ENCODE measurements at regions not wholly inside any gene's neighbourhood (a gene's known extent, or its start where the extent isn't known, plus 50 kb on each side); places are given as distances from the start of the nearest gene placed in this dataset.

DNA sequence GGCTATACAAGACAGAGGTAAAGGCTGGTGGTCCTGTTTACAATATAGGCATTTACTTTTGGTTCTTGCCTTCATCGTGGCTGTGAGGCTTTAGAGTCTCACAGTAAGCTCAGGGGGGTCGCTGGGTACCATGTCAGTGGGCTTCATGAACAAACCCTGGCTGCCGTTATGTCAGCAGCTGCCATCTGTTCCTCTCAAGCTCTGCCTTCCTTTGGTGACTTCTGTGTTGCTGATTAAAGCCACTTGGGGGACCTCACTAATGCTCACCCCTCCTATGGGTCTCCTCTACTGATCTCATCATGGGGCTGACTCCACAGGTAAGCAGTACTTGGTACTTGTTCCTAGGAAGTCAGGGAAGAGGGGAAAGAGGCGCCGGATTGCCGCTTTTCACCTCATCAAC, 268.7 kb downstream of the TTC6 start:
- ChIA-PET CTCF (interaction anchor here (1.4 kb wide), 1 partner anchor 11 kb away, joined by 3 read pairs; no protein-coding TSS in a partner anchor), POLR2A (no interaction called here)
- H3K36me3 ChIP-seq (ENCODE audit: control insufficient read depth in 2 of 2, insufficient read depth in 1 of 2, low read length in 2 of 2), result no peaks in the 10 kb centered on the region

DNA sequence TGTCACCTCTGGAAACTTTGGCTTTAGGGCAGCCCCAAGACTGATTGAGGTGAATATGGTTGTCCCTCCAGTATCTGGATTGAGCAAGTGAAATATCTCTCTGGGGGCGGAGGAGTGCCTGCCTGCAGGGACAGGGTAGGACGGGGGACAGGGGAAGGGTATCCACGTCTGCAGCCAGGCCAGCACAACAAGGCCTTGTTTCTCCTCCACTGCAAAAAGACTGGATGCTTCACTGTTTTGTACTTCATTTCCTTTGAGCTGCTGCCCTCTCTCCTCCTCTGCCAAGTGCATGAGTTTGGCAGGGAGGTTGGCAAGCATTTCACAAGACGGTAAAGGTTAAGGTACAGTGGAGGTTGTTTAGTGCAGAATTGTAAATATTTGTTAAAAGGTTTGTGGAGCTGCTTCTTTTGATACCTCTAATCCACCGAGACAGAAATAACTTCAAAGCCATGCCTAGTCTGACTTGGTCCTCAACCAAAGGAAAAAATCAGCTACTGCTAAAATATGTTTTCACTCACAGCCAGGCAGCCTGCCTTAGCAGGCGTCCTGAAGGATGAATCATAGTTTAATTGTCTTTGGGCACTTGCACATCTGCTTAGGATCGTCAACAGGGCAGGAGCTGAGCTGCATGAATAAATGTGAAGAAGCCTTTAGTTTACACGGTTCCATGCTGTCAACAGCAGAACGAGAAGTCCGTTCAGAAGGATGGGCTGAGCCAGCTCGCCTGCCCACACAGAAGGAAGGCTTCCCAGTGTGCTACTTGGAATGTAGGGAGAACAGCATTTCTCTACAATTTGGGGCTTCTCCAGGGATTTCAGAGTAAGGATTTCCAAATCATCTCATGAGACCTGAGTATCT, 269.7 kb downstream of the TTC6 start:
- Histone ChIP-seq H3K36me3 (ENCODE audit: control insufficient read depth in 2 of 2, insufficient read depth in 1 of 2, low read length in 2 of 2) (no peaks in the 10 kb centered on the region), H3K4me1 (ENCODE audit: control insufficient read depth, insufficient read depth, low read length) (no peaks in the 10 kb centered on the region; the same call in 1 of the 2 replicates), H3K4me3 (ENCODE audit: low read depth, low read length) (no peak overlapping the region), H3K9me3 (ENCODE audit: control insufficient read depth, insufficient read depth, low read depth, low read length) (no peaks in the 10 kb centered on the region), H3K27ac (ENCODE audit: extremely low read depth, low read depth, low read length) (no peak overlapping the region)
- CTCF ChIA-PET, result interaction anchor here (0.6 to 1.4 kb wide), 2 partner anchors 10 to 595 kb away, joined by 3 read pairs; no protein-coding TSS in a partner anchor
- POLR2A ChIA-PET, result no interaction called here
- TF ChIP-seq MYNN (tag by site-specific recombination; IDR thresholded peaks at IDR 0.05; ENCODE audit: borderline replicate concordance) (no peak), ZNF202 (tag by site-specific recombination; IDR thresholded peaks at IDR 0.05; ENCODE audit: borderline replicate concordance) (no peak), ZNF747 (tag by site-specific recombination; IDR thresholded peaks at IDR 0.05) (no peak), ZNF501 (tag by site-specific recombination; IDR thresholded peaks at IDR 0.05) (no peak), SCRT1 (tag by site-specific recombination; IDR thresholded peaks at IDR 0.05; ENCODE audit: borderline replicate concordance) (no peak)
- TF ChIP-seq, protein P1, sequence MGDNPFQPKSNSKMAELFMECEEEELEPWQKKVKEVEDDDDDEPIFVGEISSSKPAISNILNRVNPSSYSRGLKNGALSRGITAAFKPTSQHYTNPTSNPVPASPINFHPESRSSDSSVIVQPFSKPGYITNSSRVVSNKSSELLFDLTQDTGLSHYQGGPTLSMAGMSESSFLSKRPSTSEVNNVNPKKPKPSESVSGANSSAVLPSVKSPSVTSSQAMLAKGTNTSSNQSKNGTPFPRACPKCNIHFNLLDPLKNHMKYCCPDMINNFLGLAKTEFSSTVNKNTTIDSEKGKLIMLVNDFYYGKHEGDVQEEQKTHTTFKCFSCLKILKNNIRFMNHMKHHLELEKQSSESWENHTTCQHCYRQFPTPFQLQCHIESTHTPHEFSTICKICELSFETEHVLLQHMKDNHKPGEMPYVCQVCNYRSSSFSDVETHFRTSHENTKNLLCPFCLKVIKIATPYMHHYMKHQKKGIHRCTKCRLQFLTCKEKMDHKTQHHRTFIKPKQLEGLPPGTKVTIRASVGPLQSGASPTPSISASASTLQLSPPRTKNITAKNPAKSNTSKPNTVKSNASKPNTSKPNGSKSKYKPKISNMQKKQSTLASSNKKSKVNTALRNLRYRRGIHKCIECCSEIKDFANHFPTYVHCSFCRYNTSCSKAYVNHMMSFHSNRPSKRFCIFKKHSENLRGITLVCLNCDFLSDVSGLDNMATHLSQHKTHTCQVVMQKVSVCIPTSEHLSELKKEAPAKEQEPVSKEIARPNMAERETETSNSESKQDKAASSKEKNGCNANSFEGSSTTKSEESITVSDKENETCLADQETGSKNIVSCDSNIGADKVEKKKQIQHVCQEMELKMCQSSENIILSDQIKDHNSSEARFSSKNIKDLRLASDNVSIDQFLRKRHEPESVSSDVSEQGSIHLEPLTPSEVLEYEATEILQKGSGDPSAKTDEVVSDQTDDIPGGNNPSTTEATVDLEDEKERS (tag by site-specific recombination; IDR thresholded peaks at IDR 0.05), result no peak
- TF ChIP-seq, protein P2, sequence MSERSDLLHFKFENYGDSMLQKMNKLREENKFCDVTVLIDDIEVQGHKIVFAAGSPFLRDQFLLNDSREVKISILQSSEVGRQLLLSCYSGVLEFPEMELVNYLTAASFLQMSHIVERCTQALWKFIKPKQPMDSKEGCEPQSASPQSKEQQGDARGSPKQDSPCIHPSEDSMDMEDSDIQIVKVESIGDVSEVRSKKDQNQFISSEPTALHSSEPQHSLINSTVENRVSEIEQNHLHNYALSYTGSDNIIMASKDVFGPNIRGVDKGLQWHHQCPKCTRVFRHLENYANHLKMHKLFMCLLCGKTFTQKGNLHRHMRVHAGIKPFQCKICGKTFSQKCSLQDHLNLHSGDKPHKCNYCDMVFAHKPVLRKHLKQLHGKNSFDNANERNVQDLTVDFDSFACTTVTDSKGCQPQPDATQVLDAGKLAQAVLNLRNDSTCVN (tag by site-specific recombination; optimal IDR thresholded peaks at IDR 0.05), result no peak

More for the DNA sequence above, 268.7 kb downstream of the TTC6 start:
- Histone ChIP-seq H3K9me3 (ENCODE audit: control insufficient read depth, insufficient read depth, low read depth, low read length) (no peaks in the 10 kb centered on the region), H3K4me3 (ENCODE audit: low read depth, low read length) (no peak overlapping the region), H3K27ac (ENCODE audit: extremely low read depth, low read depth, low read length) (no peak overlapping the region), H3K4me1 (ENCODE audit: control insufficient read depth, insufficient read depth, low read length) (no peaks in the 10 kb centered on the region; the same call in 1 of the 2 replicates)
- TF ChIP-seq SCRT1 (tag by site-specific recombination; IDR thresholded peaks at IDR 0.05; ENCODE audit: borderline replicate concordance), result no peak
- TF ChIP-seq, protein P3, sequence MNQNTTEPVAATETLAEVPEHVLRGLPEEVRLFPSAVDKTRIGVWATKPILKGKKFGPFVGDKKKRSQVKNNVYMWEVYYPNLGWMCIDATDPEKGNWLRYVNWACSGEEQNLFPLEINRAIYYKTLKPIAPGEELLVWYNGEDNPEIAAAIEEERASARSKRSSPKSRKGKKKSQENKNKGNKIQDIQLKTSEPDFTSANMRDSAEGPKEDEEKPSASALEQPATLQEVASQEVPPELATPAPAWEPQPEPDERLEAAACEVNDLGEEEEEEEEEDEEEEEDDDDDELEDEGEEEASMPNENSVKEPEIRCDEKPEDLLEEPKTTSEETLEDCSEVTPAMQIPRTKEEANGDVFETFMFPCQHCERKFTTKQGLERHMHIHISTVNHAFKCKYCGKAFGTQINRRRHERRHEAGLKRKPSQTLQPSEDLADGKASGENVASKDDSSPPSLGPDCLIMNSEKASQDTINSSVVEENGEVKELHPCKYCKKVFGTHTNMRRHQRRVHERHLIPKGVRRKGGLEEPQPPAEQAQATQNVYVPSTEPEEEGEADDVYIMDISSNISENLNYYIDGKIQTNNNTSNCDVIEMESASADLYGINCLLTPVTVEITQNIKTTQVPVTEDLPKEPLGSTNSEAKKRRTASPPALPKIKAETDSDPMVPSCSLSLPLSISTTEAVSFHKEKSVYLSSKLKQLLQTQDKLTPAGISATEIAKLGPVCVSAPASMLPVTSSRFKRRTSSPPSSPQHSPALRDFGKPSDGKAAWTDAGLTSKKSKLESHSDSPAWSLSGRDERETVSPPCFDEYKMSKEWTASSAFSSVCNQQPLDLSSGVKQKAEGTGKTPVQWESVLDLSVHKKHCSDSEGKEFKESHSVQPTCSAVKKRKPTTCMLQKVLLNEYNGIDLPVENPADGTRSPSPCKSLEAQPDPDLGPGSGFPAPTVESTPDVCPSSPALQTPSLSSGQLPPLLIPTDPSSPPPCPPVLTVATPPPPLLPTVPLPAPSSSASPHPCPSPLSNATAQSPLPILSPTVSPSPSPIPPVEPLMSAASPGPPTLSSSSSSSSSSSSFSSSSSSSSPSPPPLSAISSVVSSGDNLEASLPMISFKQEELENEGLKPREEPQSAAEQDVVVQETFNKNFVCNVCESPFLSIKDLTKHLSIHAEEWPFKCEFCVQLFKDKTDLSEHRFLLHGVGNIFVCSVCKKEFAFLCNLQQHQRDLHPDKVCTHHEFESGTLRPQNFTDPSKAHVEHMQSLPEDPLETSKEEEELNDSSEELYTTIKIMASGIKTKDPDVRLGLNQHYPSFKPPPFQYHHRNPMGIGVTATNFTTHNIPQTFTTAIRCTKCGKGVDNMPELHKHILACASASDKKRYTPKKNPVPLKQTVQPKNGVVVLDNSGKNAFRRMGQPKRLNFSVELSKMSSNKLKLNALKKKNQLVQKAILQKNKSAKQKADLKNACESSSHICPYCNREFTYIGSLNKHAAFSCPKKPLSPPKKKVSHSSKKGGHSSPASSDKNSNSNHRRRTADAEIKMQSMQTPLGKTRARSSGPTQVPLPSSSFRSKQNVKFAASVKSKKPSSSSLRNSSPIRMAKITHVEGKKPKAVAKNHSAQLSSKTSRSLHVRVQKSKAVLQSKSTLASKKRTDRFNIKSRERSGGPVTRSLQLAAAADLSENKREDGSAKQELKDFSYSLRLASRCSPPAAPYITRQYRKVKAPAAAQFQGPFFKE (tag by site-specific recombination; IDR thresholded peaks at IDR 0.05; ENCODE audit: borderline replicate concordance), result no peak
- TF ChIP-seq, protein P4, sequence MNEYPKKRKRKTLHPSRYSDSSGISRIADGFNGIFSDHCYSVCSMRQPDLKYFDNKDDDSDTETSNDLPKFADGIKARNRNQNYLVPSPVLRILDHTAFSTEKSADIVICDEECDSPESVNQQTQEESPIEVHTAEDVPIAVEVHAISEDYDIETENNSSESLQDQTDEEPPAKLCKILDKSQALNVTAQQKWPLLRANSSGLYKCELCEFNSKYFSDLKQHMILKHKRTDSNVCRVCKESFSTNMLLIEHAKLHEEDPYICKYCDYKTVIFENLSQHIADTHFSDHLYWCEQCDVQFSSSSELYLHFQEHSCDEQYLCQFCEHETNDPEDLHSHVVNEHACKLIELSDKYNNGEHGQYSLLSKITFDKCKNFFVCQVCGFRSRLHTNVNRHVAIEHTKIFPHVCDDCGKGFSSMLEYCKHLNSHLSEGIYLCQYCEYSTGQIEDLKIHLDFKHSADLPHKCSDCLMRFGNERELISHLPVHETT (tag by site-specific recombination; IDR thresholded peaks at IDR 0.05), result no peak
- TF ChIP-seq BCL11B (tag by site-specific recombination; IDR thresholded peaks at IDR 0.05; ENCODE audit: low read depth), result no peak
- no peak for TF ChIP-seq ZEB2 (tag by site-specific recombination; IDR thresholded peaks at IDR 0.05)
- TF ChIP-seq, protein P5, sequence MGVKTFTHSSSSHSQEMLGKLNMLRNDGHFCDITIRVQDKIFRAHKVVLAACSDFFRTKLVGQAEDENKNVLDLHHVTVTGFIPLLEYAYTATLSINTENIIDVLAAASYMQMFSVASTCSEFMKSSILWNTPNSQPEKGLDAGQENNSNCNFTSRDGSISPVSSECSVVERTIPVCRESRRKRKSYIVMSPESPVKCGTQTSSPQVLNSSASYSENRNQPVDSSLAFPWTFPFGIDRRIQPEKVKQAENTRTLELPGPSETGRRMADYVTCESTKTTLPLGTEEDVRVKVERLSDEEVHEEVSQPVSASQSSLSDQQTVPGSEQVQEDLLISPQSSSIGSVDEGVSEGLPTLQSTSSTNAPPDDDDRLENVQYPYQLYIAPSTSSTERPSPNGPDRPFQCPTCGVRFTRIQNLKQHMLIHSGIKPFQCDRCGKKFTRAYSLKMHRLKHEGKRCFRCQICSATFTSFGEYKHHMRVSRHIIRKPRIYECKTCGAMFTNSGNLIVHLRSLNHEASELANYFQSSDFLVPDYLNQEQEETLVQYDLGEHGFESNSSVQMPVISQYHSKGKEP (tag by site-specific recombination; IDR thresholded peaks at IDR 0.05), result no peak
- TF ChIP-seq, protein P6, sequence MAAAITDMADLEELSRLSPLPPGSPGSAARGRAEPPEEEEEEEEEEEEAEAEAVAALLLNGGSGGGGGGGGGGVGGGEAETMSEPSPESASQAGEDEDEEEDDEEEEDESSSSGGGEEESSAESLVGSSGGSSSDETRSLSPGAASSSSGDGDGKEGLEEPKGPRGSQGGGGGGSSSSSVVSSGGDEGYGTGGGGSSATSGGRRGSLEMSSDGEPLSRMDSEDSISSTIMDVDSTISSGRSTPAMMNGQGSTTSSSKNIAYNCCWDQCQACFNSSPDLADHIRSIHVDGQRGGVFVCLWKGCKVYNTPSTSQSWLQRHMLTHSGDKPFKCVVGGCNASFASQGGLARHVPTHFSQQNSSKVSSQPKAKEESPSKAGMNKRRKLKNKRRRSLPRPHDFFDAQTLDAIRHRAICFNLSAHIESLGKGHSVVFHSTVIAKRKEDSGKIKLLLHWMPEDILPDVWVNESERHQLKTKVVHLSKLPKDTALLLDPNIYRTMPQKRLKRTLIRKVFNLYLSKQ (tag by site-specific recombination; IDR thresholded peaks at IDR 0.05; ENCODE audit: borderline replicate concordance), result no peak
- no peak for TF ChIP-seq KLF9 (tag by site-specific recombination; IDR thresholded peaks at IDR 0.05; ENCODE audit: low read depth)
